HG03039 (cell line): ENCODE measurements at regions not wholly inside any gene's neighbourhood (a gene's known extent, or its start where the extent isn't known, plus 50 kb on each side); places are given as distances from the start of the nearest gene placed in this dataset.

Experiments used
- ATAC-seq: cut with Tn5 transposase; IDR thresholded peaks from one replicate; pipeline ENCODE4 v1.9.1; 2021; ENCODE audit warnings: mild to moderate bottlenecking, moderate library complexity; ENCODE audit not compliant: unreplicated experiment

- no peak for ATAC-seq
Measured at GRCh38 chr5:28017178-28017577, 978.8 kb upstream of the CDH9 start.

DNA sequence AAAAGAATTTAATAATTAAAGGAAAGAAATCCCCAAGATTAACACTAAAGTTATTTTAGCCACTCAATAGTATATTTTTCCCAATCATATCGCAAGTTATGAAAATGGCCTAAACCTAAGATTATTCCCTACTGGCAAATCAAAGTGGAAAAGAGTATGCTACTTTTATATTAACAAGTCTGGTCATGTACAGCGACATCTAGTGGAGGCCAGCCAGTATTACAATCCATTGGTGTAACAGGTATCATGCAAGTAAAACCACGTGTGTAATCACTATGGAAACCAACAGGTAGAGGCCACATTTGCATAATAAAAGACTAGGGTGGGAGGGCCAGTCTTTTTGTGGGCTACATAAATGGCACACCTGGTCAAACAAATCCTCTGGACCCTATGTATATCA is 976.4 kb upstream of the CDH9 start:
- no peak for ATAC-seq

- no peak for ATAC-seq
Measured at GRCh38 chr5:28012538-28012937, 974.2 kb upstream of the CDH9 start.

DNA sequence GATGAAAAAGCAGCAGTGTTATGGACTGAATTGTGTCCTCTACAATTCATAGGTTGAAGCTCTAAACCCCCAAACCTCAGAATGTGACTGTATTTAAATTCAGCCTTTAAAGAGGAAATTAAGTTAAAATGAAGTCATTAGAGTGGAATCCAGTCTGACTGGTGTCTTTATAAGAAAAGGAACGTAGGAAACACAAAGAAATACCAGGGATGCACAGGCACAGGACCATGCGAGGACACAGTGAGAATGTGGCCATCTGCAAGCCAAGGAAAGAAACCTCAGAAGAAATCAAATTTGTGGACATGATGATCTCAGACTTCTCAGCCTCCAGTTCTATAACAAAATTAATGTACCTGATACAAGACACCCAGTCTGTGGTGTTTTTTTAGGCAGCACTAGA is 971.2 kb upstream of the CDH9 start:
- no peak for ATAC-seq

- no peak for ATAC-seq
Measured at GRCh38 chr5:27996665-27997064, 958.3 kb upstream of the CDH9 start.

DNA sequence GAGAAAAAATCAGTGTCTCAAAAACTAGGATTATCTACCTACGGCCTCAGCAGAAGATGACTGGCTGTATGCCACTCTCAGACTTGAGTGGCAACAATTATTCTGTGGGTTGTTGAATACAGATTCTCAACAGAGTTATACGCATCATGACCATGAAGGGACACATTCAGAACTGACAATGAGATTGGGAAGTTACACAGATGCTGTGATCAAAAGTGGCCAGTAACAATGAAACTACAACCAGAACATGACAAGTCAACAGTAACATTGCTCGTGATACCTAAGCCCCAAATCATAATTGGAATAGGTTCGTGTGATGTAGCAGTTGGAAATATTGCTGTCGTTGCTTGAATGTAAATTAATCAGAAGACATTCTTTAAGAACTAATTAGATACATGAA is 957.5 kb upstream of the CDH9 start:
- no peak for ATAC-seq

DNA sequence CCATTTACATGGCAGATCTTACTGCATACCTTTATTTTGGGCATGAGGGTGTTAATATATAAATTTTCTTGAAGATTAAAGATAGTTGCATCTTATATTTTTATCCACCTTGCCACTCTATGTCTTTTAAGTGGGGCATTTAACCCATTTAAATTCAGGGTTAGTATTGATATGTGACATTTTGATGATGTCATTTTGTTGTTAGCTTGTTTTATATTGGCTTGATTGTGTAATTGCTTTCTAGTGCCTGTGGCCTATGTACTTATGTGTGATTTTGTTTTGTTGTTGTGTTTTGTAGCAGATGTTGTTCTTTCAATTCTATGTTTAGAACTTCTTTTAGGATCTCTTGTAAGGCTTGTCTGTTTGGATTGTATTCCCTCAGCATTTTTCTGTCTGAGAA is 939.9 kb upstream of the CDH9 start:
- no peak for ATAC-seq

DNA sequence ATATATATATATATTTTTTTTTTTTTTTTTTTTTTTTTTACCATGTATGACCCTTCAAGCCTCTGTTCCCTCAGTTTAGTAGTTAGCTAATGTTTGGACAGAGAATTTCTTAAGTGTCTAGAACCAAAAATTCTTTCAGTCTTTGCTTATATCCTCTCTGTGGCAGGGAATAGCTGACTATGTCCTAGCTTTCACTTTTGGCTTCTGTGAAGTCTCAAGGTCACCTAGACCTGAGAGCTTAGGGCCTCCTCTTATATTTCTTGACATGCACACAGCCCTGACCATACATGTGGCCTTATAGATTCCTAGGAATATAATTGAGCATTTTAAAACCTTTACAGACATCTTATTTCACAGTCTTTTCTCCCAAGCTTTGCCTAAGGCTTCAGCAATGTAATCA is 930.8 kb upstream of the CDH9 start:
- no peak for ATAC-seq

GRCh38 chr5:27963050-27963783 is 924.8 kb upstream of the CDH9 start:
- ATAC-seq: no peak

DNA sequence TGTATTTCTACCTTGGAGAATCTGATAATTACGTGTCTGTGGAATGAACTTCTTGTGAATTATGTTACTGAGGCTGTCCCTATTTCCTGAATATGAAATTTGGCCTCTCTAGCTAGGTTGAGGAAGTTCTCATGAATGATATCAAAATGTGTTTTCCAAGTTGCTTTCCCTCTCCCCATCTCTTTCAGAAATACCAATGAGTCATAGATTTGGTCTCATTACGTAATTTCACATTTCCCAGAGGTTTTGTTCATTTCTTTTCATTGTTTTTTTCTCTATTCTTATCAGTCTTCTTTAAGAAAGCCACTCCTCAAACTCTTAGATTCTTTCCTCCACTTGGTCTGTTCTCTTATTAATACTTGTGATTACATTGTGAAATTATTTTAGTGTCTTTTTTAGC is 923.8 kb upstream of the CDH9 start:
- ATAC-seq: no peak

- no peak for ATAC-seq
Measured at GRCh38 chr5:27947088-27947487, 908.7 kb upstream of the CDH9 start.

DNA sequence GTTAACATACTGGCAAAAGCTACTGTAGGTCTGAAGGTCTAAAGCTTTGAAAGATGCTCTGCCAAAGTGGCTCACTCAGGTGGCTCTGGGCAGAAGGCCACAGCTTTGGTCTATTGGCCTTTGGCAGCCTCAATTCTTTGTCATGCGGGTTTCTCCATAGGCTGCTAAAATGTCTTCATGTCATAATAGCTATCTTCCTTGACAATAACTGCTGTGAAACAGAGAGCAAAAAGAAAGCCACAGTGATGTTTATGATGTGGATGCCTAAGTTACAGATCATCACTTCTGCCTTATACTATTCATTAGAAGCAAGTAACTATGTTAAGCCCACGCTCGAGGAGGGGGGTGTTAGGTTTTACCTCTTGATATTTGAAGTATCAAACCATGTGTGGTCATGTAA is 906.1 kb upstream of the CDH9 start:
- no peak for ATAC-seq

- no peak for ATAC-seq
Measured at GRCh38 chr5:27938989-27939388, 900.6 kb upstream of the CDH9 start.

DNA sequence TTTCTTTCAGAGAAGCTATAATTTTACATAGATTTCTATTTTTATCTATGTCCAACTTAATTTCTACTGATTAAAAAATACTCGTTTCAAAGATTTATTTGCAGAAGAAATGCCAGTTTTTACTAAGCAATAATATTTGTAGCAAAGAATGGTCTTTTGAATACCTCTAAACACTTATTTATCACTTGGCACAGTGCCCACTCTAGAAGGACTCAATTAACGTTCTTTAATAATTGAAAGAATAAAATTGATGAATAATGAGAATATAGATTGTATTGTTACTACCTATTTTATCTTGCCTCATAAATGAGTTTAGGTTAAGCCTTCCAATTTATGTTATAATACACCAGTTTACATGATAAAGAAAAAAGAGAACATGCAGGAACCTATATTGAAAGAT is 889.7 kb upstream of the CDH9 start:
- ATAC-seq: no peak

DNA sequence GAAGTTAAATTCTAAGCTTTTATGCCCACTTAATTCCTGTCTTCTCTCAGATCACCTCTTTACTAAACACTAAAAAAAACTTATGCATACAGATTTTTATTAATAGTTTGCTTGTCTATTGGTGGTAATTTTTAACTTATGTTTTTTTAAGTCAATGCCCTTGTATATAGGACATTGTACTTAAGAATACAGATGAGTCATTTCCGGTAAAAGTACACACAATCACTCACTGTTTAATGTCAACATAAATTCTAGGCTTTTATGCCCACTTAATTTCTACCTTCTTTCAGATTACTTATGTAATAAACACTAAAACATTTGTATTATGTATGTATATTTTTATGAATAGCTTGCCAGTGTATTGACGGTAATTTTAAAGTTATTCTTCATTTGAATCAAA is 872.8 kb upstream of the CDH9 start:
- no peak for ATAC-seq

- no peak for ATAC-seq
Measured at GRCh38 chr5:27908341-27908740, 870.0 kb upstream of the CDH9 start.

DNA sequence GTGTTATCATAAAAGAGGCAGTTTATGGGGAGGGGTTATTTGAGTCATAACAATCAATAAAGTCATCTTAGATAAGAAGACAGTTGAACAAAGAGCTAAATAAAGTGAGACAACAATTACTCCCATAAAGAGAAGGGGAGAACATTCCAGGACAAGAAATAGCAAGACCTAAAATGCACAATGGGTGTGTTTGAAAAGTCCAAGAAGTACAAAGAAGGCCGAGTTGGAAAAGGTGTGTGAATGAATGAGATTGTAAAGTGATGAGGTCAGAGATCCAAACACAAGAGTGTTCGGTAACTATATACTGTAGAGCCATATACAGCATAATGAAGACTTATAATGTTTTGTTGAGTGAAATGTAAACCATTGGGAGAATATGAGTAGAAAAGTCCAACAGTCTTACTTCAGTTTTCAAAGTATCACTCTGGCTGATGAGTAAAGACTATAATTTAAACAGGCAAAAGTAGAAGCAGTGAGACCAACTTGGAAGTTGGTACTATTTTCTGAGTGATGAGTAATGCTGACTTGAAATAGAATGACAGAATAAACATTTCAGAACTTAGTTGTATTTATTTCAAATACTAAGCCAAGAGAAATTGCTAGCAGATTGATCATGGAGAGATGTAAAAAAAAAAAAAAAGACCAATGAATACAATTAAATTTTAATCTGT is 868.7 kb upstream of the CDH9 start:
- no peak for ATAC-seq

GRCh38 chr5:27906481-27906880 is 868.1 kb upstream of the CDH9 start:
- ATAC-seq: no peak

DNA sequence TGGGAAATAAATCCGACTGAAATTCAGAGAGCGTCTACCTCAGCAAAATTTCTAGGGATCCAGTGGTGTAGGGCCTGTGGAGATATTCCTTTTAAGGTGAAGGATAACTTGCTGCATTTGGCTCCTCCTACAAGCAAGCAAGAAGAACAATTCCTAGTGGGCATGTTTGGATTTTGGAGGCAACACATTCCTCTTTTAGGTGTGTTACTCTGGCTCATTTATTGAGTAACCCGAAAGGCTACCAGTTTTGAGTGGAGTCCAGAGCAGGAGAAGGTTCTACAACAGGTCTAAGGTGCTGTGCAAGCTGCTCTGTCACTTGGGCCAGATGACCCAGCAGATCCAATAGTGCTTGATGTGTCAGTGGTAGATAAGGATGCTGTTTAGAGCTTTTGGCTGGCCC is 862.4 kb upstream of the CDH9 start:
- ATAC-seq: no peak

- ATAC-seq: no peak
Measured at GRCh38 chr5:27876071-27876470, 837.7 kb upstream of the CDH9 start.

GRCh38 chr5:27875148-27875547 is 836.8 kb upstream of the CDH9 start:
- no peak for ATAC-seq

GRCh38 chr5:27868292-27868691 is 829.9 kb upstream of the CDH9 start:
- no peak for ATAC-seq

- no peak for ATAC-seq
Measured at GRCh38 chr5:27855491-27855890, 817.1 kb upstream of the CDH9 start.
